Trophoblast cell (in vitro differentiated cells and primary cell): ENCODE measurements at regions not wholly inside any gene's neighbourhood (a gene's known extent, or its start where the extent isn't known, plus 50 kb on each side); places are given as distances from the start of the nearest gene placed in this dataset.
"Not testable (repeated sequence)": the region's sequence is repeated elsewhere in the genome, so short reads cannot be mapped to it uniquely, and the experiment has no call there.

Source experiments
- DNase-seq, 2 donors: peaks; one replicate each; pipeline ENCODE4 v3.0.0-alpha.2; 2016
- H2AFZ ChIP-seq: 2 replicates; pipeline ENCODE4 v1.6.1; 2013; ENCODE audit warnings: low read length, moderate library complexity, mild to moderate bottlenecking; ENCODE audit not compliant: insufficient read depth, poor library complexity
- H2AK5ac ChIP-seq: 2 replicates; pipeline ENCODE4 v1.6.1; 2013; ENCODE audit warnings: mild to moderate bottlenecking, low read length
- H2BK120ac ChIP-seq: 2 replicates; pipeline ENCODE4 v1.6.1; 2013; ENCODE audit warnings: low read length, mild to moderate bottlenecking, moderate library complexity; ENCODE audit not compliant: insufficient read depth, poor library complexity
- H2BK12ac ChIP-seq: 2 replicates; pipeline ENCODE4 v1.6.1; 2013; ENCODE audit warnings: mild to moderate bottlenecking, low read length, moderate library complexity
- H2BK5ac ChIP-seq: 2 replicates; pipeline ENCODE4 v1.6.1; 2013; ENCODE audit warnings: low read length, low read depth, moderate library complexity, mild to moderate bottlenecking; ENCODE audit not compliant: poor library complexity
- H3K14ac ChIP-seq: 2 replicates; pipeline ENCODE4 v1.6.1; 2013; ENCODE audit warnings: mild to moderate bottlenecking, low read length
- H3K18ac ChIP-seq: 2 replicates; pipeline ENCODE4 v1.6.1; 2013; ENCODE audit warnings: mild to moderate bottlenecking, low read length
- H3K23ac ChIP-seq: 2 replicates; pipeline ENCODE4 v1.6.1; 2013; ENCODE audit warnings: low read length
- H3K27ac ChIP-seq: 2 replicates; pipeline ENCODE4 v1.5.1; 2013; ENCODE audit warnings: low read depth, mild to moderate bottlenecking, inconsistent platforms, low read length, moderate library complexity
- H3K27me3 ChIP-seq: 2 replicates; pipeline ENCODE4 v1.6.1; 2013; ENCODE audit warnings: inconsistent platforms, mild to moderate bottlenecking, low read length, moderate library complexity; ENCODE audit not compliant: insufficient read depth
- H3K36me3 ChIP-seq, 2 experiments: 1 replicate in 1 of 2; 2 replicates in 1 of 2; pipeline ENCODE4 v1.6.1; 2013; ENCODE audit warnings: low read length in 2 of 2, mild to moderate bottlenecking in 2 of 2, moderate library complexity in 1 of 2; ENCODE audit not compliant: insufficient read depth in 2 of 2, control insufficient read depth in 1 of 2
- H3K4ac ChIP-seq: 2 replicates; pipeline ENCODE4 v1.6.1; 2013; ENCODE audit warnings: low read depth, mild to moderate bottlenecking, low read length, moderate library complexity
- H3K4me1 ChIP-seq, 2 experiments: 1 replicate in 1 of 2; 2 replicates in 1 of 2; pipeline ENCODE4 v1.6.1; 2013; ENCODE audit warnings: low read length in 2 of 2, mild to moderate bottlenecking in 2 of 2, moderate library complexity in 1 of 2; ENCODE audit not compliant: insufficient read depth in 2 of 2, control insufficient read depth in 1 of 2
- H3K4me2 ChIP-seq: 2 replicates; pipeline ENCODE4 v1.6.1; 2013; ENCODE audit warnings: inconsistent platforms, mild to moderate bottlenecking, low read length, moderate library complexity
- H3K4me3 ChIP-seq: 2 replicates; pipeline ENCODE4 v1.5.1; 2013; ENCODE audit warnings: mild to moderate bottlenecking, low read depth, low read length, inconsistent platforms
- H3K79me1 ChIP-seq: one replicate; pipeline ENCODE4 v1.6.1; 2013; ENCODE audit warnings: low read length
- H3K79me2 ChIP-seq: 2 replicates; pipeline ENCODE4 v1.6.1; 2013; ENCODE audit warnings: low read length, mild to moderate bottlenecking; ENCODE audit not compliant: control insufficient read depth, insufficient read depth, poor library complexity
- H3K9ac ChIP-seq: 2 replicates; pipeline ENCODE4 v1.6.1; 2013; ENCODE audit warnings: mild to moderate bottlenecking, low read length
- H3K9me3 ChIP-seq: 2 replicates; pipeline ENCODE4 v1.6.1; 2013; ENCODE audit warnings: low read depth, mild to moderate bottlenecking, control low read depth, inconsistent platforms, low read length; ENCODE audit not compliant: insufficient read depth
- H4K12ac ChIP-seq: 2 replicates; pipeline ENCODE4 v1.6.1; 2013; ENCODE audit warnings: low read depth, mild to moderate bottlenecking, low read length, moderate library complexity
- H4K8ac ChIP-seq: 2 replicates; pipeline ENCODE4 v1.6.1; 2013; ENCODE audit warnings: low read depth, mild to moderate bottlenecking, low read length, moderate library complexity
- H4K91ac ChIP-seq: one replicate; pipeline ENCODE4 v1.6.1; 2013; ENCODE audit warnings: low read depth, mild to moderate bottlenecking, low read length, moderate library complexity
- WGBS: extraction: QIAGEN DNeasy Blood & Tissue Kit; methylation state at CpG from one replicate; pipeline ENCODE4 v1.1.7; 2013; ENCODE audit warnings: missing lambda C conversion rate; ENCODE audit not compliant: insufficient read length, insufficient coverage; ENCODE audit errors: extremely low coverage; 5-methylcytosine and 5-hydroxymethylcytosine counted together

DNA sequence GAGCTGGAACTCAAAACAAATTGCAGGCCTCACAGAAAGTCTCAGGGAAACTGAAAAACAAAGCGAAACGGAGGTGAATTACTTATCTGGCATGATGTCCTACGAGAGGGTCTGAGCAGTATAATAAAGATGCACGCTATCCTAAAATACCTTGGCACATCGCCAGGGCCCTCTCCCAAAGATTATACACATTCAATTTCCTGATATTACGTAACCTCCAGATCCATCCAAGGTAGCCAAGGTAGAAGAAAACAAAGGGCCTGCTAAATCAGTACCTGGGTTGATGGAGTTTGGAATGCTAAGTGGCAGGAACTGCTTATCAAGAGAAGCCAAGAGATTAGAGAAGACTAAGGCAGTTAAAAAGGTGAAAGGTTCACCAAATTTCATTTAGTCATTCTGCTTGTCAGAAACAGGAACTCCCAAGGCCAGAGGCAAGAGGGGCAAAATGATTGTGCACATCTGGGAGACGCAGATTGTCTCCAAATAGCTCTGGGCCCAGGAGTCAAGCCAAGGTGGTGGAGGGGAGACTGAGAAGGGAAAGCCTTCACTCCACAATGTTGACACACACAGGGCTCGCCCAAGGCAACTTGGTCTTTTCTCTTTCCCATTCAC, 236.8 kb upstream of the ATP5MC3 start:
- no peak overlapping the region for H3K9ac ChIP-seq
- H3K4ac ChIP-seq, result no peak overlapping the region
- H4K8ac ChIP-seq, result no peak overlapping the region
- H3K9me3 ChIP-seq, result no peaks in the 10 kb centered on the region
- no peak overlapping the region for H2AK5ac ChIP-seq
- no peak overlapping the region for H3K14ac ChIP-seq
- no peak overlapping the region for H3K4me2 ChIP-seq
- no peaks in the 10 kb centered on the region for H3K27me3 ChIP-seq
- no peak overlapping the region for H4K12ac ChIP-seq
- H3K18ac ChIP-seq, result no peak overlapping the region
- H3K79me2 ChIP-seq, result no peaks in the 10 kb centered on the region
- no peak overlapping the region for H2BK5ac ChIP-seq
- DNase-seq, result no peak
- no peaks in the 10 kb centered on the region for H3K79me1 ChIP-seq
- no peak overlapping the region for H2BK12ac ChIP-seq
- no peak overlapping the region for H3K27ac ChIP-seq
- H3K23ac ChIP-seq, result no peak overlapping the region
- no peak overlapping the region for H2AFZ ChIP-seq
- no peaks in the 10 kb centered on the region for H3K4me1 ChIP-seq
- H3K36me3 ChIP-seq, result no peaks in the 10 kb centered on the region
- no peak overlapping the region for H2BK120ac ChIP-seq
- H3K4me3 ChIP-seq, result no peak overlapping the region
- no peak overlapping the region for H4K91ac ChIP-seq
- WGBS, result no CpG with 5 or more reads among the region's 8 CpGs

DNA sequence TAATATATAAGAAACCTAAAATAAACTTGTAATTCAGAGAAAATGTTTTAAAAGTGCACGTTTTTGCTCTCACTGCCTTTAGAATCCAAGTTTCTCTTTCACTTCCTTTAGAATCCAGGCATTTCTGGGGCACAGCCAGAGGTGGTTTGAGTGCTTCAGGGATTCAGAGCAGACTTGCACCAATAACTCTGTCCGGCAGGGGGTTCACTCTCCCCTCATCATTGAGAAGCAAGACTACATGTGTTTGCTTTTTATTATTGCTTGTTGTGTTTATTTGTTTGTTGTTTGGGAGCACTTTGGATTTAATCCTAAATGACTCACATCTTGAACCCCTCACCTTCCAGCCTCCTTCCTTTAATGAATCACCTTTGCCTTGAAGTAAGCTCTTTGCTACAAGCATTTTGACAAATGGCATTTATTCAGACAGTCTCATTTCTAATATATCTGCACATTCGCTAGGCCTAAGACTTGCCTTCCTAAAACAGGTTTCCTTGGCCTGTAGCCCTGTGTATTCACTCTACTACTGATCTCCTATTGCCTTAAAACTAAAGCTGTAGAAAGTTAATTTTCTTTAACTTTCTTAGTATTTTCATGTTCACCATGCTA, 233.5 kb upstream of the ATP5MC3 start:
- Histone ChIP-seq H4K91ac (no peak overlapping the region), H2BK12ac (no peak overlapping the region), H2BK5ac (no peak overlapping the region), H2AK5ac (no peak overlapping the region), H3K9ac (no peak overlapping the region), H4K8ac (no peak overlapping the region), H3K79me1 (no peaks in the 10 kb centered on the region), H2AFZ (no peak overlapping the region), H3K23ac (no peak overlapping the region), H3K4me1 (no peaks in the 10 kb centered on the region), H3K79me2 (no peaks in the 10 kb centered on the region), H3K27me3 (no peaks in the 10 kb centered on the region), H3K18ac (no peak overlapping the region), H3K14ac (no peak overlapping the region), H2BK120ac (no peak overlapping the region), H3K27ac (no peak overlapping the region), H3K36me3 (no peaks in the 10 kb centered on the region), H3K4me3 (no peak overlapping the region), H3K4me2 (no peak overlapping the region), H3K4ac (no peak overlapping the region), H3K9me3 (no peaks in the 10 kb centered on the region), H4K12ac (no peak overlapping the region)
- DNase-seq, result peak; percentile 17 to 58
- WGBS, result no CpG with 5 or more reads among the region's 3 CpGs

DNA sequence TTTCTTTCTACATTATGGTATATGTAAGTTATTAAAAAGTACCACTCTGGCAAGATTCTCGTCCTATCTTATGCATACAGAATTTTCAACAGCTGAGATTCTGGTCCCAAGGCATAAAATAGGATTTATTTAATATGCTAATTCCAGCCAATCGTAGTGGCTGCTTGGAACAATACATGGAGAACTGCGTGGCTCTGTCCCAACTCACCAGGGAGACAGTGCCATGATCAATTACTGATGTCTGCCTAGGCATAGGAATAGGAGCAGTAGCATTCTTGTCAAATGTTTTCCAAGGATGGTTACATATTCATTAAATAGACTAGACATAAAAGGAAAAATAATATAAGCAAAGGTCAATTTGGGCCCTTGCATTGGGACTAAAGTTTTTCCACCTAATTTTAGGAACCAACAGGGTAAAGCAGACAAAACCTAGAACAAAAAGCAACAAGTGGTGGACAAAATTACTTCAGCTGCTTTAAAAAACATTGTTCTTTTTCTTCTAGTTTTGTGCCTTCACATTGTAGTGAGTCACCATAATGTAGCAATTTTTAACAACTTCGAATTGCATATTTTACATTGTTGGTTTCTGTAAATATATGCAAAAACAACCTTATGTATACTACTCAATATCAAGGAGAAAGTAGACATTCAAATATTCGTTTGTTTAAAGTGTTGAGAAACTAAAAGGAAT, 232.8 kb upstream of the ATP5MC3 start:
- Histone ChIP-seq H3K27me3 (no peaks in the 10 kb centered on the region), H3K14ac (no peak overlapping the region), H3K23ac (no peak overlapping the region), H3K27ac (no peak overlapping the region), H4K12ac (no peak overlapping the region), H4K91ac (no peak overlapping the region), H2BK12ac (no peak overlapping the region), H3K4ac (no peak overlapping the region), H3K9me3 (no peaks in the 10 kb centered on the region), H3K79me2 (no peaks in the 10 kb centered on the region), H3K9ac (no peak overlapping the region), H3K4me2 (no peak overlapping the region), H2BK5ac (no peak overlapping the region), H4K8ac (no peak overlapping the region), H2AK5ac (no peak overlapping the region), H2AFZ (no peak overlapping the region), H3K79me1 (no peaks in the 10 kb centered on the region), H2BK120ac (no peak overlapping the region), H3K4me3 (no peak overlapping the region), H3K4me1 (no peaks in the 10 kb centered on the region), H3K36me3 (no peaks in the 10 kb centered on the region), H3K18ac (no peak overlapping the region)
- WGBS, result no CpG with 5 or more reads among the region's 5 CpGs
- DNase-seq, result no peak

DNA sequence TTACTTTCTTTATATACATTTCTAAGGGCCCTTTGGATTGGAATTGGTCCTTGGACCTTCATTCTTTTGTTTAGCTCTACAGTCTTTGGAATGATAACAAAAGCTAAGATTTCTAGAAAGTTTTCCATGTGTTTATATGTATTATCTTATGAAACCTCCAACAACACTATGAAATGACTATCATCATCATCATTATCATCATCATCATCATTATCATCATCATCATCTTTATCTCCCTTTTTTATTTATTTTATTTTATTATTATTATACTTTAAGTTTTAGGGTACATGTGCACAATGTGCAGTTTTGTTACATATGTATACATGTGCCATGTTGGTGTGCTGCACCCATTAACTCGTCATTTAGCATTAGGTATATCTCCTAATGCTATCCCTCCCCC, 229.4 kb upstream of the ATP5MC3 start:
- H2AK5ac ChIP-seq, H3K79me1 ChIP-seq, H3K36me3 ChIP-seq, H4K91ac ChIP-seq, H2BK12ac ChIP-seq, H3K18ac ChIP-seq, H3K9me3 ChIP-seq, H3K14ac ChIP-seq, H3K23ac ChIP-seq, H3K27me3 ChIP-seq, H3K4me2 ChIP-seq, H3K4me1 ChIP-seq, H3K4me3 ChIP-seq, H2AFZ ChIP-seq, H3K79me2 ChIP-seq, H3K4ac ChIP-seq, H3K27ac ChIP-seq, H2BK5ac ChIP-seq, DNase-seq, H2BK120ac ChIP-seq, H4K8ac ChIP-seq, H4K12ac ChIP-seq, H3K9ac ChIP-seq: not testable (repeated sequence)
- no CpG with 5 or more reads among the region's 1 CpG for WGBS
